HepG2 (cell line): ENCODE measurements at regions not wholly inside any gene's neighbourhood (a gene's known extent, or its start where the extent isn't known, plus 50 kb on each side); places are given as distances from the start of the nearest gene placed in this dataset.

ENCODE experiments used
- ATAC-seq: fragments of 200-7000 bp; cut with Tn5 transposase; 3 replicates; pipeline ENCODE4 v1.9.1; 2020; ENCODE audit warnings: mild to moderate bottlenecking, moderate library complexity
- BruUV-seq: library from RNA; stranded (reverse); fragments of 400-500 nt; replicated peaks from 2 replicates; lab custom pipeline; 2021; lab: Mats Ljungman, UMichigan
- CTCF ChIA-PET: fragments of 300-600 bp; formaldehyde crosslinking; extraction: SDS; loops from one replicate; lab custom pipeline; 2021; ENCODE audit warnings: low total read pairs, inconsistent platforms, low intra/inter-chr PET ratio; lab: Yijun Ruan, JAX
- POLR2A ChIA-PET: fragments of 350-600 bp; sonication (Branson Sonifier 250); formaldehyde crosslinking; loops from one replicate; lab custom pipeline; 2020; ENCODE audit warnings: antibody characterized with exemption, inconsistent platforms; lab: Yijun Ruan, JAX
- DNase-seq: peaks from one replicate; pipeline ENCODE4 v3.0.0-alpha.2; 2015; ENCODE audit warnings: low spot score
- FAIRE-seq: peaks from 3 replicates; lab custom pipeline; 2011; peaks lifted over from hg19 to GRCh38; lab: Jason Lieb, UNC
- H2AFZ ChIP-seq: one replicate; pipeline ENCODE4 v1.6.1; 2011; ENCODE audit warnings: low read length, inconsistent platforms
- H3K27ac ChIP-seq: fragments of 300-600 bp; 3 replicates; pipeline ENCODE4 v1.8.0; 2011; ENCODE audit warnings: mixed run types, mild to moderate bottlenecking, mixed read lengths, low read length, inconsistent platforms; ENCODE audit not compliant: insufficient read depth; ENCODE audit errors: extremely low read length
- H3K27me3 ChIP-seq, 2 experiments: fragments of 200-600 bp in 1 of 2; 2 replicates in 1 of 2; 3 replicates in 1 of 2; pipeline versions ENCODE4 v1.6.0 to v1.8.0; 2011; ENCODE audit warnings: low read length in 2 of 2, mild to moderate bottlenecking in 2 of 2, moderate library complexity in 2 of 2, inconsistent platforms in 1 of 2; ENCODE audit not compliant: insufficient read depth in 2 of 2, control insufficient read depth in 1 of 2
- H3K36me3 ChIP-seq, 2 experiments: fragments of 200-600 bp in 1 of 2; replicated peaks in 1 of 2; 2 replicates in 1 of 2; 3 replicates in 1 of 2; pipeline versions ENCODE4 v1.5.1 to v1.8.0; 2011; ENCODE audit warnings: low read length in 2 of 2, inconsistent platforms in 1 of 2; ENCODE audit not compliant: insufficient read depth in 2 of 2, control insufficient read depth in 1 of 2
- H3K4me1 ChIP-seq: 2 replicates; pipeline ENCODE4 v1.5.1; 2012; ENCODE audit warnings: low read length, inconsistent platforms; ENCODE audit not compliant: insufficient read depth
- H3K4me2 ChIP-seq: 2 replicates; pipeline ENCODE4 v1.6.0; 2011; ENCODE audit warnings: low read depth, low read length, inconsistent platforms
- H3K4me3 ChIP-seq, 3 experiments: fragments of 200-600 bp in 1 of 3; sonication (generic), shearing (Covaris generic) in 1 of 3; replicated peaks in 1 of 3; 2 replicates each; pipeline ENCODE4 v1.5.1; 2011 to 2016; ENCODE audit warnings: low read length in 3 of 3, inconsistent platforms in 2 of 3, low read depth in 2 of 3, mild to moderate bottlenecking in 2 of 3, control low read depth in 1 of 3, mixed read lengths in 1 of 3; ENCODE audit not compliant: insufficient read depth in 1 of 3
- H3K79me2 ChIP-seq: one replicate; pipeline ENCODE4 v1.6.1; 2011; ENCODE audit warnings: low read length, inconsistent platforms; ENCODE audit not compliant: insufficient read depth
- H3K9ac ChIP-seq: 2 replicates; pipeline ENCODE4 v1.6.0; 2011; ENCODE audit warnings: mild to moderate bottlenecking, low read depth, low read length, inconsistent platforms; ENCODE audit not compliant: insufficient read depth
- H3K9me3 ChIP-seq: 2 replicates; pipeline ENCODE4 v1.5.1; 2012; ENCODE audit warnings: mild to moderate bottlenecking, low read length
- H4K20me1 ChIP-seq: 2 replicates; pipeline ENCODE4 v1.6.0; 2011; ENCODE audit warnings: inconsistent platforms, mild to moderate bottlenecking, low read length, moderate library complexity; ENCODE audit not compliant: insufficient read depth
- ELF3 ChIP-seq: IDR thresholded peaks from 2 replicates; pipeline ENCODE4 v1.6.1; 2016; ENCODE audit warnings: missing genetic modification reagents, missing compliant biosample characterization
- GPN1 ChIP-seq: sonication (generic); formaldehyde crosslinking; IDR thresholded peaks from 2 replicates; pipeline ENCODE4 v1.5.1; 2020; ENCODE audit warnings: missing genetic modification reagents, borderline replicate concordance
- KLF9 ChIP-seq: IDR thresholded peaks from 2 replicates; pipeline ENCODE4 v1.6.1; 2016; ENCODE audit warnings: low read depth
- RARA ChIP-seq: IDR thresholded peaks from 2 replicates; pipeline ENCODE4 v1.6.1; 2016; ENCODE audit warnings: missing genetic modification reagents, missing compliant biosample characterization
- SMAD1 ChIP-seq: sonication (generic); formaldehyde crosslinking; IDR thresholded peaks from 2 replicates; pipeline ENCODE4 v1.4.0; 2020; ENCODE audit warnings: missing genetic modification reagents, low read depth, mild to moderate bottlenecking, borderline replicate concordance
- ZBTB25 ChIP-seq: IDR thresholded peaks from 2 replicates; pipeline ENCODE4 v1.6.1; 2018; ENCODE audit warnings: missing genetic modification reagents
- ZBTB39 ChIP-seq: sonication (generic); formaldehyde crosslinking; IDR thresholded peaks from 2 replicates; pipeline ENCODE4 v1.5.0; 2020; ENCODE audit warnings: missing genetic modification reagents
- ZNF3 ChIP-seq: IDR thresholded peaks from 2 replicates; pipeline ENCODE4 v1.7.0; 2017; ENCODE audit warnings: inconsistent platforms
- ZNF766 ChIP-seq: sonication (generic); formaldehyde crosslinking; IDR thresholded peaks from 2 replicates; pipeline ENCODE4 v1.5.0; 2020; ENCODE audit warnings: missing genetic modification reagents, borderline replicate concordance
- WGBS: methylation state at CpG from one replicate; pipeline ENCODE4 v1.1.6; 2017; ENCODE audit warnings: low lambda C conversion rate; 5-methylcytosine and 5-hydroxymethylcytosine counted together
- in situ Hi-C: cut with HindIII; loops from 2 replicates; pipeline ENCODE4 v1.10.0; 2017; ENCODE audit warnings: low pct_unique_long_range_greater_than_20kb; ENCODE audit not compliant: extremely low pct_ligation_motif_present
- intact Hi-C: fragments of 100-400 bp; cut with micrococcal nuclease; formaldehyde crosslinking; loops from one replicate; pipeline ENCODE4 v1.10.0; 2022; ENCODE audit not compliant: unreplicated experiment

DNA sequence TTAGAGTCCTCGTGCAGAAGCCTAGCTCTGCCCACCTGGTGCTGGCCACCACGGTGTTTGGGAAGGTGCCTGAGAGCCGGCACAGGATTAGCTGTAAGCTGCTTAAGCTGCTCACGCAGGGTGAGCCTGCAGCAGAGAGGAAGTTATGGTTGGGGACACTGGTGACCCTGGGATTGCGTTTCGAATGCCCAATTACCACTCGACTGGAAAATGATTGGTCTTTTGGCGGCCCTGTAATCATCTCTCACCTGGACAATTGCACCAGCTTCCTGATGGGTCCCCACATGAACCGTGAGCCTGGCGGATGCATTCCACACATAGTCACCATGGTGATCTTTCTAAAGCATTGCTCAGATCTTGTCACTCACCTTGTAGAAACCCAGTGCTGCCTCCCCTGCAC, 442.3 kb upstream of the ZMIZ1 start:
- no peaks in the 10 kb centered on the region for H4K20me1 ChIP-seq
- H3K36me3 ChIP-seq, result no peaks in the 10 kb centered on the region
- H3K4me2 ChIP-seq, result no peak overlapping the region
- peaks cover 28% of the 10 kb centered on the region for H3K4me1 ChIP-seq
- ATAC-seq (no peak), DNase-seq (no peak), FAIRE-seq (no peak)
- 19% methylated on average over 7 of the region's 10 CpGs for WGBS
- intact Hi-C loops, result no loop called here
- H3K9me3 ChIP-seq, result no peaks in the 10 kb centered on the region
- peaks cover 2 to 3% of the 10 kb centered on the region in 2 experiments; a peak in 2 of 5 replicates for H3K27me3 ChIP-seq
- H3K9ac ChIP-seq, result no peak overlapping the region
- no peak overlapping the region for H3K27ac ChIP-seq
- H3K79me2 ChIP-seq, result no peaks in the 10 kb centered on the region
- no peak overlapping the region for H2AFZ ChIP-seq
- BruUV-seq, result no TSS peak
- ChIA-PET CTCF (no interaction called here), POLR2A (no interaction called here)
- H3K4me3 ChIP-seq, result no peak overlapping the region
- in situ Hi-C loops, result no loop called here
- TF ChIP-seq KLF9 (CRISPR knock-in tag) (no peak), ZNF766 (CRISPR knock-in tag) (no peak), ZBTB25 (CRISPR knock-in tag) (no peak), ZNF3 (no peak), ZBTB39 (CRISPR knock-in tag) (no peak), GPN1 (CRISPR knock-in tag) (no peak), ELF3 (CRISPR knock-in tag) (no peak), SMAD1 (CRISPR knock-in tag) (no peak), RARA (CRISPR knock-in tag) (no peak)
